ENCODE measurements at regions not wholly inside any gene's neighbourhood (a gene's known extent, or its start where the extent isn't known, plus 50 kb on each side); places are given as distances from the start of the nearest gene placed in this dataset.

GRCh38 chr14:105817971-105818711 lies 291.8 kb downstream of the TMEM121 start:
- Histone ChIP-seq H3K36me3 (ENCODE audit: insufficient read depth in 1 of 2, low read depth in 1 of 2) (no peaks in the 10 kb centered on the region), H3K4me1 (no peaks in the 10 kb centered on the region), H3K27ac (no peak overlapping the region), H3K9me3 (no peaks in the 10 kb centered on the region), H3K4me3 (no peak overlapping the region), H3K27me3 (ENCODE audit: insufficient read depth in 3 of 3, low read length in 2 of 3) (peaks cover 0 to 6% (median 0%) of the 10 kb centered on the region in 3 donors)
- intact Hi-C loops (cut with DNase I), result no loop called here
- DNase-seq (no peak), ATAC-seq (no peak)
- no peak for TF ChIP-seq CTCF (IDR thresholded peaks at IDR 0.05)
- 76 to 86% (median 77%) methylated on average over 21 of the region's 21 CpGs for WGBS, 3 donors

GRCh38 chr14:105818712-105819005 lies 292.3 kb downstream of the TMEM121 start:
- H3K4me1 ChIP-seq, result no peaks in the 10 kb centered on the region
- DNase-seq, result no peak
- no peak for ATAC-seq
- no peak overlapping the region for H3K4me3 ChIP-seq
- intact Hi-C loops (cut with DNase I), result no loop called here
- H3K9me3 ChIP-seq, result no peaks in the 10 kb centered on the region
- H3K36me3 ChIP-seq (ENCODE audit: insufficient read depth in 1 of 2, low read depth in 1 of 2), result no peaks in the 10 kb centered on the region
- WGBS, 3 donors, result 77 to 89% (median 83%) methylated on average over 11 of the region's 11 CpGs
- TF ChIP-seq CTCF (IDR thresholded peaks at IDR 0.05), result no peak
- no peak overlapping the region for H3K27ac ChIP-seq
- peaks cover 0 to 6% (median 0%) of the 10 kb centered on the region in 3 donors for H3K27me3 ChIP-seq (ENCODE audit: insufficient read depth in 3 of 3, low read length in 2 of 3)

- H3K4me3 ChIP-seq, result no peak overlapping the region
- no peaks in the 10 kb centered on the region for H3K36me3 ChIP-seq (ENCODE audit: insufficient read depth in 1 of 2, low read depth in 1 of 2)
- ATAC-seq, result no peak
- H3K4me1 ChIP-seq, result no peaks in the 10 kb centered on the region
- no peaks in the 10 kb centered on the region for H3K9me3 ChIP-seq
- no peak for TF ChIP-seq CTCF (IDR thresholded peaks at IDR 0.05)
- H3K27me3 ChIP-seq (ENCODE audit: insufficient read depth in 3 of 3, low read length in 2 of 3), result peaks cover 0 to 5% (median 3%) of the 10 kb centered on the region in 3 donors
- WGBS, 3 donors, result 74 to 78% (median 74%) methylated on average over 6 of the region's 6 CpGs
- intact Hi-C loops (cut with DNase I), result no loop called here
- DNase-seq, result no peak
- no peak overlapping the region for H3K27ac ChIP-seq
These were observed 303.8 kb downstream of the TMEM121 start for GRCh38 chr14:105830171-105830570.

GRCh38 chr14:105836160-105836559 lies 309.8 kb downstream of the TMEM121 start:
- Histone ChIP-seq H3K36me3 (ENCODE audit: insufficient read depth in 1 of 2, low read depth in 1 of 2) (no peaks in the 10 kb centered on the region), H3K9me3 (no peaks in the 10 kb centered on the region), H3K4me3 (no peak overlapping the region), H3K4me1 (no peaks in the 10 kb centered on the region), H3K27ac (no peak overlapping the region), H3K27me3 (ENCODE audit: insufficient read depth in 3 of 3, low read length in 2 of 3) (peaks cover 0 to 3% (median 0%) of the 10 kb centered on the region in 3 donors)
- intact Hi-C loops (cut with DNase I), result no loop called here
- no peak for DNase-seq
- WGBS, 3 donors, result 89 to 93% (median 91%) methylated on average over 11 of the region's 11 CpGs
- no peak for TF ChIP-seq CTCF (IDR thresholded peaks at IDR 0.05)
- ATAC-seq, result no peak

DNA sequence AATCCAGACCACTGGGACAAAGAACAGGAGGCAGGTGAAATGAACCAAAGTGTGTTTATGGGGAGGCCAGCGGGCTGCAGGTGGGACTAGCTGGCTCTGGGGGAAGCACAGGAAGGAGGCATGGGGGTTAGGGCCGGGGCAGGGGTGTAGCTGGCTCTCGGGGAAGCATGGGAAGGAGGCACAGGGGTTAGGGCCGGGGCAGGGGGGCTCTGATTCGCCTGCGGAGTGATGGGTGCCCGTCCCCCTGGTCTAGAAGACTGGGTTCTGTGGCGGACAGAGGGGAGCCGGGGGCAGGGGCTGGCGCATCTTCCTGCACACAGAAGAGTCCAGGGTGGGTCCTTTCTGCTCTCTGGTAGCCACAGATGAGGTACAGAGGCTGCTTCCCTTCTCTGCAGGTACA lies 310.3 kb downstream of the TMEM121 start:
- H3K9me3 ChIP-seq, result no peaks in the 10 kb centered on the region
- H3K4me3 ChIP-seq, result no peak overlapping the region
- ATAC-seq, result no peak
- DNase-seq, result no peak
- TF ChIP-seq CTCF (IDR thresholded peaks at IDR 0.05), result no peak
- 67 to 78% (median 69%) methylated on average over 10 of the region's 10 CpGs for WGBS, 3 donors
- H3K27ac ChIP-seq, result no peak overlapping the region
- H3K27me3 ChIP-seq (ENCODE audit: insufficient read depth in 3 of 3, low read length in 2 of 3), result no peaks in the 10 kb centered on the region
- no peaks in the 10 kb centered on the region for H3K36me3 ChIP-seq (ENCODE audit: insufficient read depth in 1 of 2, low read depth in 1 of 2)
- H3K4me1 ChIP-seq, result no peaks in the 10 kb centered on the region
- intact Hi-C loops (cut with DNase I), result no loop called here
